ENCODE measurements at regions not wholly inside any gene's neighbourhood (a gene's known extent, or its start where the extent isn't known, plus 50 kb on each side); places are given as distances from the start of the nearest gene placed in this dataset.

GRCh38 chr5:124315741-124316415 is 430.6 kb downstream of the ZNF608 start:
- no peak for DNase-seq (ENCODE audit: low spot score)

GRCh38 chr5:124310453-124310852 is 436.0 kb downstream of the ZNF608 start:
- no peak for DNase-seq (ENCODE audit: low spot score)

GRCh38 chr5:124309241-124309980 is 437.0 kb downstream of the ZNF608 start:
- DNase-seq (ENCODE audit: low spot score), result no peak

GRCh38 chr5:124303366-124303765 is 443.1 kb downstream of the ZNF608 start:
- no peak for DNase-seq (ENCODE audit: low spot score)

GRCh38 chr5:124302533-124302932 is 443.9 kb downstream of the ZNF608 start:
- DNase-seq (ENCODE audit: low spot score), result no peak

- DNase-seq (ENCODE audit: low spot score), result no peak
These were observed 444.6 kb downstream of the ZNF608 start for GRCh38 chr5:124301850-124302249.

GRCh38 chr5:124300815-124301621 is 445.4 kb downstream of the ZNF608 start:
- DNase-seq (ENCODE audit: low spot score), result no peak

GRCh38 chr5:124297826-124298225 is 448.6 kb downstream of the ZNF608 start:
- no peak for DNase-seq (ENCODE audit: low spot score)

- no peak for DNase-seq (ENCODE audit: low spot score)
These were observed 454.1 kb downstream of the ZNF608 start for GRCh38 chr5:124292322-124292855.

- DNase-seq (ENCODE audit: low spot score), result no peak
These were observed 456.7 kb downstream of the ZNF608 start for GRCh38 chr5:124289641-124290311.

GRCh38 chr5:124289130-124289529 is 457.3 kb downstream of the ZNF608 start:
- peak; percentile 8 for DNase-seq (ENCODE audit: low spot score)

GRCh38 chr5:124287813-124288212 is 458.6 kb downstream of the ZNF608 start:
- DNase-seq (ENCODE audit: low spot score), result no peak

GRCh38 chr5:124285733-124286132 is 460.7 kb downstream of the ZNF608 start:
- no peak for DNase-seq (ENCODE audit: low spot score)

- DNase-seq (ENCODE audit: low spot score), result no peak
These were observed 461.4 kb downstream of the ZNF608 start for GRCh38 chr5:124285071-124285470.

- no peak for DNase-seq (ENCODE audit: low spot score)
These were observed 463.4 kb downstream of the ZNF608 start for GRCh38 chr5:124283031-124283430.

GRCh38 chr5:124280079-124280478 is 466.4 kb downstream of the ZNF608 start:
- no peak for DNase-seq (ENCODE audit: low spot score)

GRCh38 chr5:124279146-124279876 is 467.1 kb downstream of the ZNF608 start:
- DNase-seq (ENCODE audit: low spot score), result no peak

- DNase-seq (ENCODE audit: low spot score), result no peak
These were observed 467.8 kb downstream of the ZNF608 start for GRCh38 chr5:124278636-124279035.

- DNase-seq (ENCODE audit: low spot score), result no peak
These were observed 468.5 kb downstream of the ZNF608 start for GRCh38 chr5:124277767-124278545.

GRCh38 chr5:124276166-124276565 is 470.3 kb downstream of the ZNF608 start:
- no peak for DNase-seq (ENCODE audit: low spot score)
